ENCODE measurements at regions not wholly inside any gene's neighbourhood (a gene's known extent, or its start where the extent isn't known, plus 50 kb on each side); places are given as distances from the start of the nearest gene placed in this dataset.
A peak's percentile ranks its signal among the peaks of the same experiment; 100 is the strongest.

- no peak for TF ChIP-seq CTCF (IDR thresholded peaks at IDR 0.05; ENCODE audit: borderline replicate concordance, extremely low read depth, insufficient read depth)
- Histone ChIP-seq H3K27ac (ENCODE audit: low read depth in 2 of 2, low read length in 2 of 2) (no peak overlapping the region), H3K9me3 (ENCODE audit: control insufficient read depth in 2 of 3, insufficient read depth in 1 of 3, low read length in 3 of 3) (no peaks in the 10 kb centered on the region), H3K36me3 (ENCODE audit: control insufficient read depth in 2 of 3, insufficient read depth in 3 of 3, low read length in 3 of 3) (no peaks in the 10 kb centered on the region), H3K27me3 (ENCODE audit: control insufficient read depth, insufficient read depth, low read length) (no peaks in the 10 kb centered on the region), H3K9ac (ENCODE audit: low read length in 3 of 3) (no peak overlapping the region), H3K4me1 (ENCODE audit: control insufficient read depth in 2 of 3, insufficient read depth in 2 of 3, low read depth in 1 of 3, low read length in 3 of 3) (peaks cover 0 to 4% (median 0%) of the 10 kb centered on the region in 3 donors), H3K4me3 (ENCODE audit: low read length in 3 of 3) (peak overlapping the region in 2 of 3 donors; percentile 17 to 22)
- intact Hi-C loops (cut with DNase I) = no loop called here
- FAIRE-seq (no peak), DNase-seq (peak in 2 of 5 donors; percentile 7 to 17)
These were observed 56.4 kb upstream of the SAMSN1 start for GRCh38 chr21:14602382-14602958.

GRCh38 chr21:14600569-14601297 is 54.6 kb upstream of the SAMSN1 start:
- DNase-seq = no peak
- Histone ChIP-seq H3K4me1 (ENCODE audit: control insufficient read depth in 2 of 3, insufficient read depth in 2 of 3, low read depth in 1 of 3, low read length in 3 of 3) (peaks cover 0 to 4% (median 0%) of the 10 kb centered on the region in 3 donors), H3K36me3 (ENCODE audit: control insufficient read depth in 2 of 3, insufficient read depth in 3 of 3, low read length in 3 of 3) (no peaks in the 10 kb centered on the region), H3K9ac (ENCODE audit: low read length in 3 of 3) (no peak overlapping the region), H3K4me3 (ENCODE audit: low read length in 3 of 3) (no peak overlapping the region), H3K9me3 (ENCODE audit: control insufficient read depth in 2 of 3, insufficient read depth in 1 of 3, low read length in 3 of 3) (no peaks in the 10 kb centered on the region), H3K27me3 (ENCODE audit: control insufficient read depth, insufficient read depth, low read length) (no peaks in the 10 kb centered on the region), H3K27ac (ENCODE audit: low read depth in 2 of 2, low read length in 2 of 2) (no peak overlapping the region)
- intact Hi-C loops (cut with DNase I) = no loop called here
- no peak for FAIRE-seq
- TF ChIP-seq CTCF (IDR thresholded peaks at IDR 0.05; ENCODE audit: borderline replicate concordance, extremely low read depth, insufficient read depth) = no peak

DNA sequence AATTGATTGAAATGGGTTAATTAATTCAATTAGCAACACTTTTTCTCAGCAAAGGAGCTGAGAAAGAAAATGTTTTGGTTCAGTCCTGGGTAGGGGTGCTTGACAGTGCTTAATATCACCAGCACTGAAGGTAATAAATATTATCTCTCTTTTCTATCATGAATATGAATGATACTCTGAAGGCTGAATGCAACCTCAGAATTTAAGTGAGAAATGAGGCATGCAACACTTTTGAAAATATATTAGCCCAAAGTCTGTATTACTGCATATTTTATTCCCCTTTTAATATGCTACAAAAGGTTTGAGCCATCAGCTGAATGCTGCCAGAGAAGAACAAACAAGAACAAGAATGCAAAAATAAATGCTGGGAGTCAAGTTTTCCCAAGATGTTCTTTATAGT is 52.0 kb upstream of the SAMSN1 start:
- H3K27ac ChIP-seq (ENCODE audit: low read depth in 2 of 2, low read length in 2 of 2) = no peak overlapping the region
- FAIRE-seq = no peak
- no peak overlapping the region for H3K9ac ChIP-seq (ENCODE audit: low read length in 3 of 3)
- DNase-seq = no peak
- intact Hi-C loops (cut with DNase I) = no loop called here
- H3K27me3 ChIP-seq (ENCODE audit: control insufficient read depth, insufficient read depth, low read length) = no peaks in the 10 kb centered on the region
- no peak overlapping the region for H3K4me3 ChIP-seq (ENCODE audit: low read length in 3 of 3)
- no peak for TF ChIP-seq CTCF (IDR thresholded peaks at IDR 0.05; ENCODE audit: borderline replicate concordance, extremely low read depth, insufficient read depth)
- H3K36me3 ChIP-seq (ENCODE audit: control insufficient read depth in 2 of 3, insufficient read depth in 3 of 3, low read length in 3 of 3) = no peaks in the 10 kb centered on the region
- no peaks in the 10 kb centered on the region for H3K9me3 ChIP-seq (ENCODE audit: control insufficient read depth in 2 of 3, insufficient read depth in 1 of 3, low read length in 3 of 3)
- H3K4me1 ChIP-seq (ENCODE audit: control insufficient read depth in 2 of 3, insufficient read depth in 2 of 3, low read depth in 1 of 3, low read length in 3 of 3) = peaks cover 0 to 4% (median 0%) of the 10 kb centered on the region in 3 donors

Measured in kidney (tissue), 13 donors.